ELF-1 (cell line): ENCODE measurements at regions not wholly inside any gene's neighbourhood (a gene's known extent, or its start where the extent isn't known, plus 50 kb on each side); places are given as distances from the start of the nearest gene placed in this dataset.
A peak's percentile ranks its signal among the peaks of the same experiment; 100 is the strongest.

Source experiments
- DNase-seq: peaks from one replicate; pipeline ENCODE4 v3.0.0-alpha.2; 2016; ENCODE audit warnings: low read depth, low spot score

DNA sequence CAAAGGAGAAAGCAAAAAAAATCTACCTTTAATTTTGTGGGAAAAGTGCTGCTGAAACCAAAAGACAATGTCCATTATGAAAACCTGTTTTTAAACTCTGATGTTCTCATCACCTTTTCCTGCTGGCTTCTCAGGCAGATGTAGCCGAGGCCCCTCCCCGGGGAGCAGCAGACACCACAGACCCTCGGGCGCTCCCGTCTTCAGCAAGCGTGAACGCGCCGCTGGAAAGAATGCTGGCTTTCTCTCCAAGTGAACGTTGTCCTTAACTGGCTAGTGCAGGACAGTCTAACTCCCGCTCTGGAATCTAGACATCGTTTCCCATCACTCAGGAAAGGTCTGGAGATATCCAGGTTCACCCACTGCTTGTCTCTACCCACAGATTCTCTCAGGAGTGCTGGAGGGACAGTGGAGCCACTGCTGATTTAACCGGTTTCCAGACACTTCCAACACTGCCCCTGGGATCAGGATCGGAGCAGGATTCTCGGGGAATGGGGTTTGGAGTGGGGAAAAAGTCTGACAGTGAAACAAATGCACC, 211.2 kb downstream of the RBFOX3 start:
- DNase-seq, result peak; percentile 63

DNA sequence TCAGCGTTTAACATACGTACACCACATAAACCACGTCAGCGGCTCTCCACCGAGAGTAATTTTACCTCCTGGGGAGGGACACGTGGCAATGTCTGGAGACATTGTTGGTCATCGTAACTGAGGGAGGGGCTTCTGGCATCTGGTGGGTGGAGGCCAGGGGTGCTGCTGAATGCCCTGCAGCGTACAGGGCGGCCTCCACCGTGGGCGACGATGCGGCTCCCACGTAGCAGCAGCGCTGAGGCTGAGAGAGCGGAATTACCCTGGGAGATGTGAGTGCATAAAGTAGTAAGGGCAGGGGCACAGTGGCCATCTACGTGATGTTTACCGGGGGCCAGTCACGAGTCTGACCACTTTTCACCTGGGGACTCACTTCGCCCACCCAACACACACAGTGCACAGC, 212.4 kb downstream of the RBFOX3 start:
- DNase-seq, result no peak

DNA sequence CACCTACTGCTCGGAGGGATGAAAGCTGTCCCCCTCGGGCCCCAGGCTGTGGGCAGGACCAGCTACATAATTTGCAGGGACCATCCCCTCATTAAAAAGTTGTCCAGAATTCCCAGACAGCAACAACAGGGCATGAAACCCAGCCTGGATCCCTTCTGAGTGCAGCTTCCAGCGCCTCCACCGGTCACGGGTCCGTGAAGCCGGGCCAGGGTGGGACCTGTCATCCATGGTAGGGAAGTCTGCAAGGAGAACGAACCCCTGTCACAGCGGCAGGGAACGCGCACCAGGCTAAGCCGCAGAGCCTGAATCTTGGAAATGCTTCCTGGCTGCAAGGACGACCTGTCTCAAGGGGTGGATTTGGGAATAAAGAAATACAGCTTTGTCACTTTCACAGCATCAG, 214.2 kb downstream of the RBFOX3 start:
- DNase-seq, result no peak

DNA sequence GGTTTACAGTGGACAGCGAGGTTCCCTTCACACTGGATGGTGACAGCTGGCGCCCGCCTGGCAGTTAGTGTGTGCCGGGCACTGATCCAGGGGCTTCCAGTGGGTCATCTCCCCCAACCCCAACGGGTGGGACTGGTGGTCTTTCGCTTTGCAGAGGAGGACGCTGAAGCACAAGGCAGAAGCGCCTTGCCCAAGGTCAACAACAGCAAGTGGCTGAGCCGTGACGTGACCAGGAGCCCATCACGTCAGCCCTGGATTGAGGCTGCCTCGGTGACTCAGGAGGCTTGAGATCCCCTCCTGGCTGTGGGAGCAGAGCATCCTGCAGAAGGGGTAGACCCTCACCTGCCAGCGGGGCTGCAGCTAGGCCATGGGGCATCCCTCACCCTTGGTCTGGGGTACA, 215.3 kb downstream of the RBFOX3 start:
- DNase-seq, result no peak

DNA sequence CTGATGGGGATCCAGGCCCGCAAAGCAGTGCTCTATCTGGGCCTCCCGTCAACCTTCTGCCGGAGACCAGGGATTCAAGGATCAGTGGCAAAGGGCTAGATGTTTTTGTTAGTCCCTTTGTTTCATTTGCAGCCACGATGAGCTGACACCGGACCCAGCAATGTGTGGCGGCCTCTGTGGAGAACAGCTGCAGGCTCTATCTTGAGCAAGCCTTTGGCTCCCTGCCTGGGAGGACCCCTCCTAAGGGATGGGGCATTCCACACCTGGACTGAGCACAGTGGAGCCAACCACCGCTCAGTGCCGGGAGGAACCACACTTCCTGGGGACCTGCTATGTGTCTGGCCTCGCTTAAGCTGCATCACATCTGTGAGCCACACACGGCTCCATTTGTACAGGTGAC, 215.8 kb downstream of the RBFOX3 start:
- DNase-seq, result no peak

DNA sequence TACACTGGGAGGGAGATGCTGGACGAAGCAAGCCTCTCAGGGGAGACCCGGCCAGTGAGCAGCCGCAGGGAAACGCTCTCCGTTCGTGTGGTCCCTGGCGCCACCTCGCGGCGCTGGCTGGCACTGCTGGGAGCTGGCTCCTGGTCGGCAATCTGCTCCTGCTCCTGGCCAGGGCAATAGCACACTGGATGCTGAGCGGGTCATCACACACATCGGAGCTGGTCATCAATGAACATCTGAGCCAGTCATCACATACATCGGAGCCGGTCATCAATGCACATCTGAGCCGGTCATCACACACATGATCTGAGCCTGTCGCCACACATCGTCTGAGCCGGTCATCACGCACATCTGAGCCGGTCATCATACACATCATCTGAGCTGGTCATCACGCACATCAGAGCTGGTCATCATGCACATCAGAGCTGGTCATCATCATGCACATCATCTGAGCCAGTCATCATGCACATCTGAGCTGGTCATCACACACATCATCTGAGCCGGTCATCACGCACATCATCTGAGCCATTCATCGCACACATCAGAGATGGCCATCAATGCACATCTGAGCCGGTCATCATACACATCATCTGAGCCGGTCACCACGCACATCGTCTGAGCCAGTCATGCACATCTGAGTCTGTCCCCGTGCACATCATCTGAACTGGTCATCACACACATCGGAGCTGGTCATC, 217.3 kb downstream of the RBFOX3 start:
- peak; percentile 90 for DNase-seq

DNA sequence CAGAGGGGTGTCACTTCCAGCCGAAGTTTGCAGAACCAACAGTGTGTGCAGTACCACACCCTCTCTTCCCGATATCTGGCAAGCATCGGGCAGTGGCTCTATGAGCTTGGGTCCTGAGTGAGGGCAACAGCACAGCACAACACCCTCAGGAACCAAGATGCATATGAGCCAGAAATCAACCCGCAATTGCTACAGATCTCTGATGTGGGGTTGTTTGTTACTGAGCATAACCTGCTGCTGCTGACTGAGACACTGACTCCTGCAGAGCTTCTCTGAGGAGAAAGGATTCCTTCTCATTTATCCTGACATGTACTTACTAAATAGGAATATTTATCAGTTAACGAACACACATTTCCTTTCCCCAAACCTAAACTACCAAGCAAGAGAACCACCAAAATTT, 218.3 kb downstream of the RBFOX3 start:
- DNase-seq, result no peak

DNA sequence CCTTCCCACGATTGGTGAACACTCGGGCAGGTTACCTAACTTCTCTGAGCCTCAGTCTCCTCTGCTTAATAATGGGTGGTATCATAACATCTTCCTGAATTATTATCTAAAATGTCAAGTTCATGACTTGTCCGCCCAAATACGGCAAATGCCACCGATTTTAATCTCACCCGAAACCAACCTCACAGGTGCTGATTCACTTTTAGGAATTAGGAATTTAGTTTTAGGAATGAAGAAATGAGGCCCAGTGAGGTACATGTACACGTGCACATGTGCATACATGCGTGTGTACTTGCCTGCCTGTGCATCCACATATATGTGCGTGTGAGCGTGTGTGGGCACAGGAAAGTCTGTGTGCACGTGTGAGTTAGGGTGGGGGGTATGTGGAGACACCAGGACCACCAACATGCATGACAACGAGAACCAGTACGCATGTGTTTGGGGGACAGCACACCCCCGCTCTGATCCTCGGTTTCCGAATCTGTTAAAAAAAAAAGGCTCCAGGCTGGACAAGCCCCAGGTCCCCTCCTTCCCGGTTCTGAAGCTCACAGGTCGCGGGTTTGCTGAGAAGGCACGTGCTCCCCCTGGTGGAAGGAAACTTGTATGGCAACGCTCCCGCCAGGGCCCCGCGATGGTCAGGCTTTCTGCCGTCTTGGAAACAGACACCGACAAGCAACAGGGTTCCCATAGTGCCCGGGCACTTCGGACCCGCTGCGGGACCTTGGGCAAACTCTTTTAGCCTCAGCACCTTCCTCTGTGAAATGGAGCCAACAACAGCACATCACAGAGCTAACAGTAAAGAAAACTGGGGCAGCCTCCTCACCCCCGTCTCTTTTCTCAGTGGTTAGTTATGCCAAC, 219.2 kb downstream of the RBFOX3 start:
- peak; percentile 93 for DNase-seq

DNA sequence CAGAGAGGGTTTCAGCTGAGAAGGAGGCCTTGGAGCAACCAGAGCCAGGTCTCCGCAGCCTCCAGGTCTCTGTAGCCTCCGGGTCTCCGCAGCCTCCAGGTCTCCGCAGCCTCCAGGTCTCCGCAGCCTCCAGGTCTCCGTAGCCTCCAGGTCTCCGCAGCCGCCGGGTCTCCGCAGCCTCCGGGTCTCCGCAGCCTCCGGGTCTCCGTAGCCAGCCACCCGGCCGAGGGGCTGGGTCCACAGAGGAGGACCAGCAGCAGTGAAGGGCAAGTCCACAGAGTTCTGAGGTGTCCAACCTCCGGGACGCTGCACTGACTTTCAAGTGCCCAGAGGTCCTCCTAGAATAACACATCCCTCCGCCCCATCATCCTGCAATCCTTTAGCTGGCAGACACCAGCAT, 221.0 kb downstream of the RBFOX3 start:
- DNase-seq, result no peak

DNA sequence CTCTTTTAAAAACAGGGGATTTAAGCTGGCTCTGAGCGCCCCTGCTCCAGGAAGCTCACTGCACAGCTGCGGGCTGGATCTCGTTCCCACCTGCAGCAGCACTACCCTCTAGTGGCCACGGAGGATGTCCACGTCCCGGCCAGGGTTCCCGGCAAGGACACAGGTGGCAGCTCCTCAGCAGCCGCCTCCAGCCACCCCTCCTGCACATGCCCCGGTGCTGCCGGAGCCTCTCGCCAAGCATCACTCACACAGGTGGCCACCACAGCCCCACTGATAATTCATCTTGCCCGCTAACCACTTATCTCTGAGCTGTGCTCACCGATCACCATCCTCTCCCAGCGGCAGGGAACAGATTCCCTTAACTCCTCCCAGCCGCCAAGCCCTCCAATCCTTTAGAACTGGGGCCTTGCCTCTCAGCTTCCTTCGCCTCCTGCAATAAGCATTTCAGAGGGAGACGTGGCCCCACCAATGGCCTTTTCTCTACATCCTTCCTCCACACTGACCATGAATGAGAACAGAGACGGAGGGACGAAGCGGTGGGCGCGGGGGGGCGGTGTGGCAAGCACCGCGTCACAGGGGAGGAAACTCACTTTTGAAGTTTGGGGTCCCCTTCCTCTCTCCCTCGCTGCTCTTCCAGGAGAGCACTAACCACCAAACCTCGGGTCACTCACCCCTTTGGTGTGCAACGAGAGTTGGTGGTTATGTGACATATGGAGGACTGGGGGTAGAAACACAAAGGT, 222.1 kb downstream of the RBFOX3 start:
- DNase-seq, result peak; percentile 76

DNA sequence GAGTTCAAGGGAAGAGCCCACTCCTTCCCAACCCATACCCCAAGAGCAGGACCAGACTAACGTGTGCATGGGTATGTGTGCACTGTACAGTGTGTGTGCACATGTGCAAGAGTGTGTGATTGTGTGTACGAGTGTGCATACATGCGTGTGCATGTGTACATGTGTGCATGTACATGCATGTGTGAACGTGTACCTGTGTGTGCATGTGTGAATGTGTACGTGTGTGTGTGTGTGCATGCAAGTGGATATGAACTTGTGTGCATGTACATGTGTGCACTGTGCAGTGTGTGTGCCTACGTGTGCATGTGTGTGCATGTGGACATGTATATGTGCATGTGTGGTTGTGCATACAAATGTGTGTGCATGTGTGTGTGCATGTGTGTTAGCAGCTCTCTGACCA, 223.1 kb downstream of the RBFOX3 start:
- DNase-seq, result no peak

DNA sequence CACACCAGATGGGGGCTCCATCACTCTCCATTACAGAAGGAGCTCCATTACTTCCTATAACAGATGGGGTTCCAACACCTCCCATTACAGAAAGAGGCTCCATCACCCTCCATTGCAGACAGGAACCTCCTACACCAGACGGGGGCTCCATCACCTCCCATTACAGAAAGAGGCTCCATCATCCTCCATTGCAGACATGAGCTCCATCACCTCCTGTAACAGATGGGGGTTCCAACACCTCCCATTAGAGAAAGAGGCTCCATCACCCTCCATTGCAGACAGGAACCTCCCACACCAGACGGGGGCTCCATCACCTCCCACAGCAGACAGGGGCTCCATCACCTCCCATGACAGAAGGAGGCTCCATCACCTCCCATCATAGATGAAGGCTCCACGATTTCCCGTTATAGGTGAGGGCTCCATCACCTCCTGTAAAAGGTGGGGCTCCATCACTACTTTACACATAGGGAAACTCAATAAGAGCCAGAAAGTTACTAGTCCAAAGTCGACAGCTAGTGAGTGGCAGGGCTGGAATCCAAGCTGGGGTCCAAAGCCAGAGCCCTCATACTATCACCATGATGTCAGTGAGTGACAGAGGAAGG, 224.8 kb downstream of the RBFOX3 start:
- DNase-seq, result no peak

DNA sequence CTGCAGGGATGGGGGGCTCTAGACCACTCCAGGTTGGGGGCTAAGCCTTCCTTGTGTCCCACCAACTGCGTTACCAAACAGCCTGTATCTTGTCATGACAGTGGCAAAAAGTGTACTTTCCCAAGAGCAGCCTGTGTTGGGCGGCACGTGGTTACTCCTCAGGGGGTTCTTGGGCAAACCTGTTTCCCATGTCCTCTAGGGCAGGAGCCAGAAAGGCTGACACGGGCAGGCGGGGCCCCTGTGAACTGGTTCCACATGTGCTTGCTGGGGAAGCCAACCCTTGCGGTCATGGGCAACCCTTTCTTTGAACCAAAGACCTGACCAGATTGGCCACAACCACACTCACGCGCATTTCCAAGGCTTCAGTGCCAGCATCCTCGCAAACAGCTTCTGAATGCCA, 228.5 kb downstream of the RBFOX3 start:
- DNase-seq, result no peak

DNA sequence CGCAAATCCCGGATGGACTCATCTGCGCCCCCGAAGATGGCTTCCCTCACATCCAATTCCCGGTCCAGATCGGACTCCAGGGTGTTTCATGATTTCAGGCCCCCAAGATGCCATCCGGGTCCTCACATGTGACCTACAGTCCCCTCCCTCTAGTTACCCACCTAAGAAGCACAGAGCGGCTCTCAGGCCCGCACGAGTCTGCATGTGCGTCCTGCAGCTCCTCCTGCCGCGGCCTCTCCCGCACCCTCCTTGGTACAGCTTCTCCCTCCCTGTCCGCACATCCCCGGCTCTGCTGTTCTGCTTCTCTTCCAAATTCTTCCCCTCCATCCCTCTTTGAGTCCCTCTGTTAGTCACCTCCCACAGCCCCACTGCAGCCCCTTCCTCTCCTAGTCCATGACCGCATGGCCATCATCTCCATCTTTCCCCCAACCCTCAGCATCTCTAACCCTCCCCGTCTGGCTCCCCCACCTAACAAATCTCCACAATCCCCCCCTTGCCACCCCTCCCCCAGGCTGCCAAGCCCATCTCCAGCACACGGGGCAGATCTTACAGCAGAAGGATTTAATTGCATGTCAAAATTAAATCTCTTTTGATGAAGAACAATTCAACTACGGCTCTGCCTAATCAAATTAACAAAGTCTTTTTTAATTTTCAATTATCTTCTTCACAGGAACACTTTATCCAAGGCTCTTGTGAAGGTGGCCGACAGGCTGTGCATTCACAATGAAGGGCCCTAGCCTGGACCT, 231.0 kb downstream of the RBFOX3 start:
- no peak for DNase-seq

DNA sequence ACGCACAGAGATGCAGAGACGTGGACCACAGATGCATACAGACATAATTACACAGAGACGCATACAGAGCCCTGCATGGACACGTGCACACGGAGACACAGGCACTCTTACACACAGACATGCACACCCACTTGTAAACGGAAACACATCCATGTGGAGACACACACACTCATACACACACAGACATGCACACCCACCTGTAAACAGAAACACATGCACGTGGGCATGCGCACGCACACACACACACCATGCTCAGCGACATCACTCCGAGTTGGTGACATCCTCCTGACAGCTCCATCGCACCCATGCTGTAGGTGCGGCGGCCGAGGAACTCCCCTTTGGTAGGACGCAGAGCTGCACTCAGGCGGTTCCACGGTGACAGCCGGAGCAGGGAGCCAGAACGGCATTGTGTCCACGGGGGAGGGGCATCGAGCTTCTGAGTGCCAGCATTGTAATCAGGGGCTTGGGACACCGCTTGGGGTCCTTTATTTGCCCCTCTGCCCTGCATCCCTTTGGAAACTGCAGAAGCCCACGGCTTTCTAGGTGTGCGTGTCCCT, 233.5 kb downstream of the RBFOX3 start:
- DNase-seq, result no peak

DNA sequence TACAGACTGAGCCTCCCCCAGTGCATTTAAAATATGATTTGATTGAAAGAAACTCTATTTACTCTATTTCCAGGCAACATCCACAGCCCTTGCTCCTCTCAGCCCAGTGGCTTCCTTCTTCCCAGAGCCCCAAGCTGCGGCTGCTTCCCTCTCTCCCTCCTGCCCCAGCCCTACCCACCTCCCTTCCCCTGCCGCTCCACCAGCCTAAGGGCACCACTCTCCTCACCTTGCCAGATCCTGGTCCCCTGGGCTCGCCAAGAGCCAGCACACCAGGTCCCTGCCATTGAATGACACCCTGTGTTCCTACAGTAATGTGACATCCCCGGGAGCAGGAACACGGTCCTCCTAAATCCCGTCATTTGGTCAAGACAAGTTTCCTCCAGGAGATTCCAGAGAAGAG, 236.0 kb downstream of the RBFOX3 start:
- no peak for DNase-seq

DNA sequence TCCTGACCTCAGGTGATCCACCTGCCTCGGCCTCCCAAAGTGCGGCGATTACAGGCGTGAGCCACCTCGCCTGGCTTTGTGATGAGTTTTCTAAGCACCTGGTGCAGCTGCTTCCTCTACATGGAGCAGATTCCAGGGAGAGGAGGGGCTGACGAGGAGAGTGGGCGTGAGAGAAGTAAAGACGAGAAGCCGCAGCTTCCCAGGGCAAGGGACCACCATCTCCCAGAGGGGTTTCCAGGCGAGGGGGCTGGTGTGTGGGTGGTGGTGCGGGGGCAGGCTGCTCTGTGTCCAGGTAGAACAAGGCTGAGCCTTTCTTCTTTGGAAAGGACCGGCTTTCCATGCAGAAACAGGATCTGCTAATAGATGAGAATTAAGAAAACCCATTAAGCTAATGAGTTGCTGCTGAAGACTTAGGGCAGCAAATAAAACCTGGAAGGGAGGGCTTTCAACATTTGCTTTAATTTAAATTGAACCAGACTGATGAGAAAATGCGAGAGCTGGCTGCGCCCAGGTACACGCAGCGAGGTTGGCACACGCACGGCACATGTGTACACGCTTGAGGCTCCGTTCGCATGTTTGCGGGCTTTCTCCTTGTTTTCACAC, 236.7 kb downstream of the RBFOX3 start:
- DNase-seq, result no peak

DNA sequence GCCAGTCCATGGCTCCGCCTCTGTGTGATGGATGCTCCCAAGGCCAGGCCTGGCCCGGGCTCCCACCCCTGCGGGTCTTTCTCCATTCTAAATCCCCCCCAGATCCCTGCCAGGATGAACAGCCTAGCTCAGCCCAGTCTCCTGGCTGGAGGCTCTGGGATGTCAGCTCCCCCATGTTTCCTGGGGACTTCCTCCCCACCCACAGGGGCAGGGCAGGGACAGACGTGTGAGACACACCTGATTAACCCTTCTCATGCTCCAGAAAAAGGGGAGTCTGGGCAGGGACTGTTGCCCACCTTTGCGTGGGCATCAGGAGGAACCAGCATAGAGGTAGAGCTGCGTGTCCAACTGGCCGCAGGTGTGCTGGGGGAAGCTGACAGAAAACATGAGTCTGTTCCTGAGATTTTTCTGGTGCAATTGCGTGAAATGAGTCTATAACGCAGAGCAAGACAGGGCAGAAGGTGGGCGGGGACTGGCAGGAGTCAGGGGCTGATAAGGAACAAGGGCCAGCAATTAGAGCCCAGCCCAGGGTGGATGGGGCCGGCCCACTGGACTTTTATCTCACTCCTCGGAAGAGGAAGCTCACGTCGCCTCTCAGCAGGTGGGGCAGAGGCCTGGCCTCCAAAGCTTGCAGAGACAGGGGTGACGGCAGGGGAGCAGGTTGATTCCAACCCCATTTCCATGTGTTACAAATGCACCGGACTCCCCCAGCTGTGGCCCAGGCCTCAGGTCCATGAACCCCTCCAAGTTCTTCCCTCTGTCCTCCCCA, 238.2 kb downstream of the RBFOX3 start:
- no peak for DNase-seq

DNA sequence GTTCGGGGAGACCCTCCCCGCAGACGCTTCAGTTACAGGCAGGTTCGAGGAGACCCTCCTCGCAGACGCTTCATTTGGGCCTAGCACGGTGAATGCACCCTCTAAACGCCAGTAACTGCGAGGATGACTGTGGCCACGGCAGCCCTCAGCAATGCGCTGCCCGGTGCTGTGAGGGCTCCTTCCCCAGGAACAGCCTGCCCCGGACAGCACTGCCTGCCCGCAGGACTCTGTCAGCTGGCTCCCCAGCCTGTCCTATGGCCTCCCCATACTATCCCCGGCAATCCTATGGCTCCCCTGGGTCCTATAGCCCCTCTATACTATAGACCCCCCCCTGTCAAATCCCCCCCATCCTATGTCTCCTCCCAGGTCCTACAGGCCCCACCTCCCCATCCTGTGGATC, 238.9 kb downstream of the RBFOX3 start:
- no peak for DNase-seq

DNA sequence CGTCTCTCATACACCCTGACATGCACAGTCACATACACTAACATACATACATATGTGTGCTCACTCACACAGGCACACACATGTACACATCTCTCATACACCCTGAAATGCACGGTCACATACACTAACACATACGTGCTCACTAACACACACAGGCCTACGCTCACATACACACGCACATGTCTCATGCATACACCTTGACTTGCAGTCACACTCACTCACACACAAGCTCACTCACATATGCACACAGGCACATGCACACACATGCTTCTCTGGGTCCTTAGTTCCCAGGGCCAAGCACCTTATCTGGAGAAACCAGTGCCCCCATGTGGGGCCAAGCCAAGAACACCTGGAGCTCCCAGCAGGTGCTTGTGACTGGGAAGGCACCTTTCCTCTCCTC, 240.3 kb downstream of the RBFOX3 start:
- no peak for DNase-seq
